GM19397 (cell line): ENCODE measurements at regions not wholly inside any gene's neighbourhood (a gene's known extent, or its start where the extent isn't known, plus 50 kb on each side); places are given as distances from the start of the nearest gene placed in this dataset.
"Not testable (repeated sequence)": the region's sequence is repeated elsewhere in the genome, so short reads cannot be mapped to it uniquely, and the experiment has no call there.

Experiments used
- ATAC-seq: cut with Tn5 transposase; IDR thresholded peaks from one replicate; pipeline ENCODE4 v1.9.1; 2021; ENCODE audit warnings: mild to moderate bottlenecking, moderate library complexity; ENCODE audit not compliant: unreplicated experiment

- ATAC-seq = peak; percentile 52
These were observed 164.8 kb downstream of the PPIAL4G start for GRCh38 chr1:148318123-148318903.

- no peak for ATAC-seq
These were observed 165.4 kb upstream of the NBPF11 start for GRCh38 chr1:148317288-148317985.

- ATAC-seq = peak; percentile 59
These were observed 163.2 kb upstream of the NBPF11 start for GRCh38 chr1:148315071-148315811.

- no peak for ATAC-seq
These were observed 158.7 kb upstream of the NBPF11 start for GRCh38 chr1:148310807-148311206.

GRCh38 chr1:148309940-148310500 is 157.9 kb upstream of the NBPF11 start:
- ATAC-seq = no peak

GRCh38 chr1:148308832-148309458 is 156.9 kb upstream of the NBPF11 start:
- ATAC-seq = no peak

- ATAC-seq = no peak
These were observed 155.6 kb upstream of the NBPF11 start for GRCh38 chr1:148307583-148308185.

GRCh38 chr1:148304935-148305334 is 152.9 kb upstream of the NBPF11 start:
- not testable (repeated sequence) for ATAC-seq

- peak; percentile 77 for ATAC-seq
These were observed 150.7 kb upstream of the NBPF11 start for GRCh38 chr1:148302586-148303364.

GRCh38 chr1:148297852-148298251 is 145.8 kb upstream of the NBPF11 start:
- ATAC-seq = not testable (repeated sequence)

- ATAC-seq = no peak
These were observed 144.4 kb upstream of the NBPF11 start for GRCh38 chr1:148296511-148296910.

GRCh38 chr1:148294116-148294807 is 142.2 kb upstream of the NBPF11 start:
- no peak for ATAC-seq

- no peak for ATAC-seq
These were observed 141.6 kb upstream of the NBPF11 start for GRCh38 chr1:148293651-148294050.

- ATAC-seq = no peak
These were observed 140.8 kb upstream of the NBPF11 start for GRCh38 chr1:148292915-148293314.

- ATAC-seq = no peak
These were observed 138.8 kb upstream of the NBPF11 start for GRCh38 chr1:148290881-148291280.

- no peak for ATAC-seq
These were observed 137.6 kb upstream of the NBPF11 start for GRCh38 chr1:148289647-148290046.

- ATAC-seq = not testable (repeated sequence)
These were observed 133.9 kb upstream of the NBPF11 start for GRCh38 chr1:148285946-148286345.

GRCh38 chr1:148280831-148281572 is 128.9 kb upstream of the NBPF11 start:
- ATAC-seq = peak; percentile 79
